A549 (cell line): ENCODE measurements at regions not wholly inside any gene's neighbourhood (a gene's known extent, or its start where the extent isn't known, plus 50 kb on each side); places are given as distances from the start of the nearest gene placed in this dataset.

Experiments used
- ATAC-seq, 2 experiments: fragments of 200-7000 bp in 1 of 2; fragments of >200 bp in 1 of 2; cut with Nextera tagmentation in 1 of 2; cut with Tn5 transposase in 1 of 2; 3 replicates each; pipeline versions ENCODE4 v1.8.0 to v1.9.1; 2018 to 2020; ENCODE audit warnings: mild to moderate bottlenecking in 1 of 2, moderate library complexity in 1 of 2
- CTCF ChIA-PET: fragments of 300-600 bp; sonication (Branson Sonifier 250); formaldehyde crosslinking; extraction: SDS; loops from one replicate; lab custom pipeline; 2021; ENCODE audit warnings: antibody characterized with exemption, inconsistent platforms; lab: Yijun Ruan, JAX
- POLR2A ChIA-PET: fragments of 350-600 bp; formaldehyde crosslinking; extraction: SDS; loops from one replicate; lab custom pipeline; 2021; ENCODE audit warnings: antibody characterized with exemption, inconsistent platforms; lab: Yijun Ruan, JAX
- DNase-seq, 2 experiments: peaks; one replicate each; pipeline versions ENCODE4 v3.0.0 to v3.0.0-alpha.2; 2011 to 2016; ENCODE audit warnings: low read depth in 1 of 2, low spot score in 1 of 2
- FAIRE-seq: peaks from 2 replicates; lab custom pipeline; 2011; peaks lifted over from hg19 to GRCh38; lab: Jason Lieb, UNC
- H3K27ac ChIP-seq, 2 experiments: fragments of >200 bp; sonication (Bioruptor Twin); formaldehyde crosslinking; 3 replicates each; pipeline ENCODE4 v1.5.1; 2016 to 2017
- H3K4me1 ChIP-seq: fragments of >200 bp; sonication (Bioruptor Twin); formaldehyde crosslinking; 3 replicates; pipeline ENCODE4 v1.6.1; 2016
- H3K4me2 ChIP-seq: fragments of >200 bp; sonication (Bioruptor Twin); formaldehyde crosslinking; 3 replicates; pipeline ENCODE4 v1.6.1; 2016
- H3K4me3 ChIP-seq: fragments of >200 bp; sonication (Bioruptor Twin); formaldehyde crosslinking; 3 replicates; pipeline ENCODE4 v1.5.1; 2016
- H3K9me3 ChIP-seq: fragments of >200 bp; sonication (Bioruptor Twin); formaldehyde crosslinking; 3 replicates; pipeline ENCODE4 v1.6.1; 2016
- CBX8 ChIP-seq: fragments of 200-600 bp; sonication (generic); IDR thresholded peaks from 2 replicates; pipeline ENCODE4 v1.6.1; 2016
- CEBPB ChIP-seq, 2 experiments: fragments of >200 bp in 1 of 2; sonication (Bioruptor Twin) in 1 of 2; formaldehyde crosslinking in 1 of 2; IDR thresholded peaks; 2 replicates each; pipeline ENCODE4 v1.6.1; 2012 to 2016
- CHD4 ChIP-seq: fragments of 200-600 bp; sonication (generic); IDR thresholded peaks from 2 replicates; pipeline ENCODE4 v1.6.1; 2016; ENCODE audit warnings: antibody characterized with exemption, mild to moderate bottlenecking, borderline replicate concordance
- EHF ChIP-seq: fragments of 250-450 bp; sonication (Bioruptor Pico); IDR thresholded peaks from 2 replicates; pipeline ENCODE4 v1.5.0; 2020; ENCODE audit warnings: mild to moderate bottlenecking
- EP300 ChIP-seq, 2 experiments: fragments of >200 bp; sonication (Bioruptor Twin); formaldehyde crosslinking; IDR thresholded peaks; 2 replicates in 1 of 2; 3 replicates in 1 of 2; pipeline ENCODE4 v1.6.1; 2016 to 2017
- FOSL2 ChIP-seq, 2 experiments: fragments of 450-650 bp in 1 of 2; fragments of >200 bp in 1 of 2; sonication (Bioruptor Twin) in 1 of 2; formaldehyde crosslinking; IDR thresholded peaks; 2 replicates each; pipeline versions ENCODE4 v1.5.0 to v1.6.1; 2016 to 2020; ENCODE audit warnings: mild to moderate bottlenecking in 1 of 2, moderate library complexity in 1 of 2
- HOXB5 ChIP-seq: fragments of 250-450 bp; sonication (Bioruptor Pico); IDR thresholded peaks from 2 replicates; pipeline ENCODE4 v1.5.0; 2020; ENCODE audit warnings: mild to moderate bottlenecking, moderate library complexity
- JUN ChIP-seq, 2 experiments: fragments of >200 bp; sonication (Bioruptor Twin); formaldehyde crosslinking; IDR thresholded peaks; 2 replicates in 1 of 2; 3 replicates in 1 of 2; pipeline ENCODE4 v1.6.1; 2016 to 2017
- JUNB ChIP-seq: fragments of >200 bp; sonication (Bioruptor Twin); formaldehyde crosslinking; IDR thresholded peaks from 2 replicates; pipeline ENCODE4 v1.6.1; 2016
- KDM1A ChIP-seq: fragments of 200-600 bp; sonication (generic); IDR thresholded peaks from 2 replicates; pipeline ENCODE4 v1.6.1; 2016; ENCODE audit warnings: low read depth, mild to moderate bottlenecking
- KDM5A ChIP-seq: fragments of 200-600 bp; sonication (generic); IDR thresholded peaks from 2 replicates; pipeline ENCODE4 v1.6.1; 2016; ENCODE audit warnings: antibody characterized with exemption, mild to moderate bottlenecking
- MAZ ChIP-seq: fragments of 150-350 bp; IDR thresholded peaks from 2 replicates; pipeline ENCODE4 v1.6.1; 2014; ENCODE audit warnings: antibody characterized with exemption, low read depth, low read length, borderline replicate concordance
- NR3C1 ChIP-seq: fragments of >200 bp; sonication (Bioruptor Twin); formaldehyde crosslinking; IDR thresholded peaks from 3 replicates; pipeline ENCODE4 v1.6.1; 2017
- POLR2A ChIP-seq: IDR thresholded peaks from 2 replicates; pipeline ENCODE4 v1.6.1; 2012; ENCODE audit warnings: mild to moderate bottlenecking, low read length
- POLR2AphosphoS2 ChIP-seq: conservative IDR thresholded peaks from 2 replicates; pipeline ENCODE4 v1.6.1; 2012; ENCODE audit warnings: low read length, improper control_type of control experiment, inconsistent platforms
- RAD21 ChIP-seq, 2 experiments: fragments of >200 bp in 1 of 2; sonication (Bioruptor Twin) in 1 of 2; formaldehyde crosslinking in 1 of 2; IDR thresholded peaks in 1 of 2; conservative IDR thresholded peaks in 1 of 2; 2 replicates in 1 of 2; 3 replicates in 1 of 2; pipeline ENCODE4 v1.6.1; 2012 to 2018; ENCODE audit warnings: inconsistent platforms in 1 of 2
- SMC3 ChIP-seq: fragments of >200 bp; sonication (Bioruptor Twin); formaldehyde crosslinking; IDR thresholded peaks from 3 replicates; pipeline ENCODE4 v1.6.1; 2018; ENCODE audit warnings: inconsistent platforms
- ZC3H11A ChIP-seq: fragments of 450-650 bp; IDR thresholded peaks from 2 replicates; pipeline ENCODE4 v1.6.1; 2014; ENCODE audit warnings: antibody characterized with exemption, mild to moderate bottlenecking
- ZNF302 ChIP-seq: fragments of 250-450 bp; sonication (Bioruptor Pico); IDR thresholded peaks from 2 replicates; pipeline ENCODE4 v1.9.0; 2021; ENCODE audit warnings: inconsistent platforms, mild to moderate bottlenecking, moderate library complexity
- ZSCAN20 ChIP-seq: fragments of 250-450 bp; sonication (Bioruptor Pico); IDR thresholded peaks from 2 replicates; pipeline ENCODE4 v1.8.0; 2022; ENCODE audit warnings: mild to moderate bottlenecking, moderate library complexity
- WGBS: methylation state at CpG from one replicate; pipeline ENCODE4 v1.1.6; 2017; ENCODE audit errors: missing lambda C conversion rate; 5-methylcytosine and 5-hydroxymethylcytosine counted together
- TF ChIP-seq, protein P1 (sequence below): fragments of >200 bp; sonication (Bioruptor Twin); formaldehyde crosslinking; IDR thresholded peaks from 3 replicates; pipeline ENCODE4 v1.5.1; 2016
- TF ChIP-seq, protein P2 (sequence below): fragments of >200 bp; sonication (Bioruptor Twin); formaldehyde crosslinking; IDR thresholded peaks from 3 replicates; pipeline ENCODE4 v1.6.1; 2016
- TF ChIP-seq, protein P3 (sequence below): fragments of 250-450 bp; sonication (Bioruptor Pico); IDR thresholded peaks from 2 replicates; pipeline ENCODE4 v1.5.0; 2021; ENCODE audit warnings: mild to moderate bottlenecking, moderate library complexity, borderline replicate concordance
- TF ChIP-seq, protein P4 (sequence below): IDR thresholded peaks from 2 replicates; pipeline ENCODE4 v1.6.1; 2012

DNA sequence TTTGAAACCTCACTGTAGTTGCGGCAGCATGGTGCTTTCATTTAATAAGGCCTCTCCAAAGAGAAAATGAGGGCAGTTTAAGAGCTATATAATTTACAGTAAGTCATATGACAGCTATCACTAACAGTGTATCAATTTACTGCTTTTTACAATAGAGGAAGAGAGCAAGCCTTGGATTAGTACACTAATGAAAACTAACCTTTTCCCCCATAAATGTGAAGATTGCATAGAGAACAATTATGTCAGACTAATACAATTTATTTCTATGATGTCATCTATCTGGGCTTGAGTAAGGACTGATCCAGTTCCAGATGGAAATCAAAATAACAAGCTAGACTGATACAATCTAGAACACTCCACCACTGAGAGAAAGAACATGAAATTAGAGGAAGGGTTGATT, 78.1 kb upstream of the FAM83B start:
- Histone ChIP-seq H3K9me3 (no peaks in the 10 kb centered on the region), H3K4me1 (no peaks in the 10 kb centered on the region), H3K27ac (no peak overlapping the region), H3K4me3 (no peak overlapping the region), H3K4me2 (no peak overlapping the region)
- 78% methylated on average over 1 of the region's 1 CpG for WGBS
- FAIRE-seq: no peak
- CTCF ChIA-PET: no interaction called here
- ATAC-seq: no peak
- POLR2A ChIA-PET: no interaction called here
- TF ChIP-seq HOXB5 (CRISPR knock-in tag): no peak
- no peak for TF ChIP-seq KDM5A
- TF ChIP-seq, protein P1, sequence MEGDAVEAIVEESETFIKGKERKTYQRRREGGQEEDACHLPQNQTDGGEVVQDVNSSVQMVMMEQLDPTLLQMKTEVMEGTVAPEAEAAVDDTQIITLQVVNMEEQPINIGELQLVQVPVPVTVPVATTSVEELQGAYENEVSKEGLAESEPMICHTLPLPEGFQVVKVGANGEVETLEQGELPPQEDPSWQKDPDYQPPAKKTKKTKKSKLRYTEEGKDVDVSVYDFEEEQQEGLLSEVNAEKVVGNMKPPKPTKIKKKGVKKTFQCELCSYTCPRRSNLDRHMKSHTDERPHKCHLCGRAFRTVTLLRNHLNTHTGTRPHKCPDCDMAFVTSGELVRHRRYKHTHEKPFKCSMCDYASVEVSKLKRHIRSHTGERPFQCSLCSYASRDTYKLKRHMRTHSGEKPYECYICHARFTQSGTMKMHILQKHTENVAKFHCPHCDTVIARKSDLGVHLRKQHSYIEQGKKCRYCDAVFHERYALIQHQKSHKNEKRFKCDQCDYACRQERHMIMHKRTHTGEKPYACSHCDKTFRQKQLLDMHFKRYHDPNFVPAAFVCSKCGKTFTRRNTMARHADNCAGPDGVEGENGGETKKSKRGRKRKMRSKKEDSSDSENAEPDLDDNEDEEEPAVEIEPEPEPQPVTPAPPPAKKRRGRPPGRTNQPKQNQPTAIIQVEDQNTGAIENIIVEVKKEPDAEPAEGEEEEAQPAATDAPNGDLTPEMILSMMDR: no peak
- no peak for TF ChIP-seq POLR2A
- no peak for TF ChIP-seq SMC3
- TF ChIP-seq, protein P2, sequence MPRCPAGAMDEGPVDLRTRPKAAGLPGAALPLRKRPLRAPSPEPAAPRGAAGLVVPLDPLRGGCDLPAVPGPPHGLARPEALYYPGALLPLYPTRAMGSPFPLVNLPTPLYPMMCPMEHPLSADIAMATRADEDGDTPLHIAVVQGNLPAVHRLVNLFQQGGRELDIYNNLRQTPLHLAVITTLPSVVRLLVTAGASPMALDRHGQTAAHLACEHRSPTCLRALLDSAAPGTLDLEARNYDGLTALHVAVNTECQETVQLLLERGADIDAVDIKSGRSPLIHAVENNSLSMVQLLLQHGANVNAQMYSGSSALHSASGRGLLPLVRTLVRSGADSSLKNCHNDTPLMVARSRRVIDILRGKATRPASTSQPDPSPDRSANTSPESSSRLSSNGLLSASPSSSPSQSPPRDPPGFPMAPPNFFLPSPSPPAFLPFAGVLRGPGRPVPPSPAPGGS: no peak
- no peak for TF ChIP-seq MAZ
- no peak for TF ChIP-seq POLR2AphosphoS2
- TF ChIP-seq RAD21 (conservative IDR thresholded peaks at IDR 0.05 in 1 of 2, IDR thresholded peaks at IDR 0.05 in 1 of 2): no peak
- TF ChIP-seq ZSCAN20 (CRISPR knock-in tag): no peak
- DNase-seq: no peak

DNA sequence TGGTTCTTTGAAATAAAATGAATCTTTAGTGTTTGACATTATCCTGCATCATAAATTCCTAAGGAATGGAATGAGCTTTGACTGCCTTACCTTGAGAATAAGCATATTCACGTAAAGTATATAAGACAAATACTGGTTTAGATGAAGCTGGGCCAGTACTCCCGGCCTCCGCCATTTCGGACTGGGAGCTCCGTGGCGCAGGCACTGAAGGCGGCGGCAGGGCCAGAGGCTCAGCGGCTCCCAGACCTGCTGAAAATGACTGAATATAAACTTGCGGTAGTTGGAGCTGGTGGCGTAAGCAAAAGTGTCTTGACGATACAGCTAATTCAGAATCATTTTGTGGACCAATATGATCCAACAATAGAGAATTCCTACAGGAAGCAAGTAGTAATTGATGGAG, 76.2 kb upstream of the FAM83B start:
- H3K4me3 ChIP-seq: no peak overlapping the region
- TF ChIP-seq HOXB5 (CRISPR knock-in tag): no peak
- no peak for TF ChIP-seq CBX8
- TF ChIP-seq KDM1A: no peak
- no peak for TF ChIP-seq ZNF302 (CRISPR knock-in tag)
- TF ChIP-seq ZC3H11A: no peak
- TF ChIP-seq EP300 (IDR thresholded peaks at IDR 0.05): no peak
- no peak for TF ChIP-seq CHD4
- no peak for TF ChIP-seq NR3C1
- TF ChIP-seq, protein P3, sequence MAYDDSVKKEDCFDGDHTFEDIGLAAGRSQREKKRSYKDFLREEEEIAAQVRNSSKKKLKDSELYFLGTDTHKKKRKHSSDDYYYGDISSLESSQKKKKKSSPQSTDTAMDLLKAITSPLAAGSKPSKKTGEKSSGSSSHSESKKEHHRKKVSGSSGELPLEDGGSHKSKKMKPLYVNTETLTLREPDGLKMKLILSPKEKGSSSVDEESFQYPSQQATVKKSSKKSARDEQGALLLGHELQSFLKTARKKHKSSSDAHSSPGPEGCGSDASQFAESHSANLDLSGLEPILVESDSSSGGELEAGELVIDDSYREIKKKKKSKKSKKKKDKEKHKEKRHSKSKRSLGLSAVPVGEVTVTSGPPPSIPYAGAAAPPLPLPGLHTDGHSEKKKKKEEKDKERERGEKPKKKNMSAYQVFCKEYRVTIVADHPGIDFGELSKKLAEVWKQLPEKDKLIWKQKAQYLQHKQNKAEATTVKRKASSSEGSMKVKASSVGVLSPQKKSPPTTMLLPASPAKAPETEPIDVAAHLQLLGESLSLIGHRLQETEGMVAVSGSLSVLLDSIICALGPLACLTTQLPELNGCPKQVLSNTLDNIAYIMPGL (CRISPR knock-in tag): no peak
- TF ChIP-seq CEBPB (IDR thresholded peaks at IDR 0.05): no peak
- TF ChIP-seq EHF: no peak
- TF ChIP-seq FOSL2 (IDR thresholded peaks at IDR 0.05): no peak
- TF ChIP-seq FOSL2 (CRISPR knock-in tag; IDR thresholded peaks at IDR 0.05): no peak
- TF ChIP-seq JUN (IDR thresholded peaks at IDR 0.05): no peak
- no peak for TF ChIP-seq ZSCAN20 (CRISPR knock-in tag)
- TF ChIP-seq, protein P4, sequence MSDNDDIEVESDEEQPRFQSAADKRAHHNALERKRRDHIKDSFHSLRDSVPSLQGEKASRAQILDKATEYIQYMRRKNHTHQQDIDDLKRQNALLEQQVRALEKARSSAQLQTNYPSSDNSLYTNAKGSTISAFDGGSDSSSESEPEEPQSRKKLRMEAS: no peak
- no peak for TF ChIP-seq JUNB
- TF ChIP-seq, all 56 proteins: peak for 0
- POLR2A ChIA-PET: no interaction called here
- DNase-seq (no peak), ATAC-seq (no peak), FAIRE-seq (no peak)
- Histone ChIP-seq H3K27ac (no peak overlapping the region), H3K4me1 (no peaks in the 10 kb centered on the region), H3K9me3 (no peaks in the 10 kb centered on the region), H3K4me2 (no peak overlapping the region)
- WGBS: 86% methylated on average over 12 of the region's 12 CpGs
- CTCF ChIA-PET: no interaction called here
